Uterus (tissue), 2 donors: ENCODE measurements at regions not wholly inside any gene's neighbourhood (a gene's known extent, or its start where the extent isn't known, plus 50 kb on each side); places are given as distances from the start of the nearest gene placed in this dataset.

Source experiments
- CTCF ChIP-seq, 4 experiments: fragments of 200-600 bp in 2 of 4; fragments of 450-650 bp in 2 of 4; sonication (generic) in 2 of 4; IDR thresholded peaks; one replicate each; pipeline ENCODE4 v1.5.1; 2016 to 2019; ENCODE audit warnings: antibody characterized with exemption in 4 of 4, mild to moderate bottlenecking in 2 of 4, moderate library complexity in 1 of 4
- POLR2A ChIP-seq, 2 donors: fragments of 450-650 bp; IDR thresholded peaks; one replicate each; pipeline ENCODE4 v1.6.1; 2016; ENCODE audit warnings: antibody characterized with exemption in 2 of 2, mild to moderate bottlenecking in 1 of 2, moderate library complexity in 1 of 2

GRCh38 chr3:159626598-159626997 lies 362.0 kb upstream of the IL12A start:
- TF ChIP-seq CTCF (IDR thresholded peaks at IDR 0.05) (no peak), POLR2A (IDR thresholded peaks at IDR 0.05) (no peak)
